CD14-positive monocyte (primary cell): ENCODE measurements at regions not wholly inside any gene's neighbourhood (a gene's known extent, or its start where the extent isn't known, plus 50 kb on each side); places are given as distances from the start of the nearest gene placed in this dataset.

ENCODE experiments used
- DNase-seq, 3 donors: peaks; one replicate each; pipeline ENCODE4 v3.0.0-alpha.2; 2011 to 2022
- H2AFZ ChIP-seq: 2 replicates; pipeline ENCODE4 v1.6.0; 2012; ENCODE audit warnings: mild to moderate bottlenecking, low read depth, low read length, inconsistent platforms; ENCODE audit not compliant: insufficient read depth, poor library complexity, severe bottlenecking
- H3K27ac ChIP-seq, 2 donors: 1 replicate in 1 of 2; 2 replicates in 1 of 2; pipeline ENCODE4 v1.5.1; 2012 to 2013; ENCODE audit warnings: low read length in 2 of 2, control low read depth in 1 of 2, inconsistent platforms in 1 of 2, low read depth in 1 of 2, mild to moderate bottlenecking in 1 of 2
- H3K27me3 ChIP-seq, 2 donors: one replicate each; pipeline versions ENCODE4 v1.6.0 to v1.6.1; 2011 to 2013; ENCODE audit warnings: low read length in 2 of 2; ENCODE audit not compliant: control insufficient read depth in 2 of 2, insufficient read depth in 2 of 2
- H3K36me3 ChIP-seq, 2 donors: replicated peaks in 1 of 2; 1 replicate in 1 of 2; 2 replicates in 1 of 2; pipeline versions ENCODE4 v1.5.1 to v1.6.1; 2012 to 2013; ENCODE audit warnings: low read length in 2 of 2, control low read depth in 1 of 2, inconsistent platforms in 1 of 2, mild to moderate bottlenecking in 1 of 2; ENCODE audit not compliant: insufficient read depth in 2 of 2, control insufficient read depth in 1 of 2
- H3K4me1 ChIP-seq, 2 donors: 1 replicate in 1 of 2; 2 replicates in 1 of 2; pipeline versions ENCODE4 v1.5.1 to v1.6.1; 2012 to 2013; ENCODE audit warnings: low read length in 2 of 2, control low read depth in 1 of 2, inconsistent platforms in 1 of 2, mild to moderate bottlenecking in 1 of 2, moderate library complexity in 1 of 2; ENCODE audit not compliant: insufficient read depth in 2 of 2, control insufficient read depth in 1 of 2
- H3K4me2 ChIP-seq: replicated peaks from 2 replicates; pipeline ENCODE3; 2012; ENCODE audit warnings: low read length, moderate library complexity, mild to moderate bottlenecking; ENCODE audit not compliant: poor library complexity, severe bottlenecking; ENCODE audit errors: extremely low read depth
- H3K4me3 ChIP-seq, 3 experiments: fragments of 200-600 bp in 1 of 3; sonication (generic) in 1 of 3; replicated peaks in 1 of 3; 1 replicate in 2 of 3; 2 replicates in 1 of 3; pipeline ENCODE4 v1.5.1; 2011 to 2013; ENCODE audit warnings: low read length in 3 of 3, mild to moderate bottlenecking in 3 of 3, control low read depth in 2 of 3, low read depth in 2 of 3, inconsistent platforms in 1 of 3, moderate library complexity in 1 of 3
- H3K79me2 ChIP-seq: 2 replicates; pipeline ENCODE4 v1.6.0; 2012; ENCODE audit warnings: mild to moderate bottlenecking, control low read depth, inconsistent platforms, low read length, moderate library complexity; ENCODE audit not compliant: insufficient read depth
- H3K9ac ChIP-seq: 2 replicates; pipeline ENCODE4 v1.6.0; 2017; ENCODE audit warnings: low read length, mild to moderate bottlenecking; ENCODE audit not compliant: insufficient read depth, poor library complexity, severe bottlenecking
- H3K9me3 ChIP-seq, 2 donors: replicated peaks in 1 of 2; 1 replicate in 1 of 2; 2 replicates in 1 of 2; pipeline versions ENCODE4 v1.5.1 to v1.6.1; 2012 to 2013; ENCODE audit warnings: low read length in 2 of 2, control low read depth in 1 of 2; ENCODE audit not compliant: control insufficient read depth in 1 of 2, insufficient read depth in 1 of 2
- H4K20me1 ChIP-seq: 2 replicates; pipeline ENCODE4 v1.6.0; 2012; ENCODE audit warnings: mild to moderate bottlenecking, low read length, control low read depth, moderate library complexity; ENCODE audit not compliant: insufficient read depth
- H3K27ac Mint-ChIP-seq, 7 donors: one replicate each; pipeline ENCODE4 v1.8.0; 2020; ENCODE audit warnings: mild to moderate bottlenecking in 7 of 7, mixed read lengths in 7 of 7, moderate library complexity in 6 of 7, inconsistent platforms in 2 of 7
- H3K27me3 Mint-ChIP-seq, 3 donors: one replicate each; pipeline ENCODE4 v1.8.0; 2021 to 2022; ENCODE audit warnings: low read depth in 3 of 3, mild to moderate bottlenecking in 3 of 3, mixed read lengths in 3 of 3, moderate library complexity in 3 of 3, inconsistent platforms in 1 of 3
- H3K36me3 Mint-ChIP-seq, 2 donors: one replicate each; pipeline ENCODE4 v1.8.0; 2020; ENCODE audit warnings: mixed read lengths in 2 of 2, inconsistent platforms in 1 of 2, mild to moderate bottlenecking in 1 of 2
- H3K4me1 Mint-ChIP-seq: one replicate; pipeline ENCODE4 v1.8.0; 2020; ENCODE audit warnings: mild to moderate bottlenecking, mixed read lengths
- H3K4me3 Mint-ChIP-seq, 2 donors: one replicate each; pipeline ENCODE4 v1.8.0; 2020; ENCODE audit warnings: mild to moderate bottlenecking in 2 of 2, mixed read lengths in 2 of 2, moderate library complexity in 1 of 2
- H3K9me3 Mint-ChIP-seq, 7 donors: one replicate each; pipeline ENCODE4 v1.8.0; 2020 to 2022; ENCODE audit warnings: mixed read lengths in 7 of 7, mild to moderate bottlenecking in 6 of 7, moderate library complexity in 6 of 7, inconsistent platforms in 2 of 7
- WGBS: methylation state at CpG from one replicate; pipeline ENCODE4 v1.1.5; 2013; ENCODE audit warnings: missing lambda C conversion rate; ENCODE audit not compliant: insufficient coverage; 5-methylcytosine and 5-hydroxymethylcytosine counted together
- intact Hi-C, 2 donors: fragments of 100-400 bp; cut with micrococcal nuclease; formaldehyde crosslinking; loops; one replicate each; pipeline versions ENCODE4 v1.15.0 to v1.15.1; 2023
- TF ChIP-seq, protein P1 (sequence below): fragments of 200-600 bp; IDR thresholded peaks from one replicate; pipeline ENCODE4 v1.8.0; 2022; ENCODE audit warnings: antibody characterized with exemption, mild to moderate bottlenecking

- Histone ChIP-seq H3K79me2 (no peaks in the 10 kb centered on the region), H2AFZ (no peak overlapping the region), H3K9me3 (no peaks in the 10 kb centered on the region), H3K4me3 (no peak overlapping the region), H3K4me1 (no peaks in the 10 kb centered on the region), H3K27me3 (no peaks in the 10 kb centered on the region), H3K27ac (no peak overlapping the region), H3K4me2 (no peak overlapping the region), H4K20me1 (no peaks in the 10 kb centered on the region), H3K36me3 (no peaks in the 10 kb centered on the region), H3K9ac (no peak overlapping the region)
- intact Hi-C loops = no loop called here
- H3K4me3 Mint-ChIP-seq = no peak overlapping the region
- no peaks in the 10 kb centered on the region for H3K4me1 Mint-ChIP-seq
- H3K36me3 Mint-ChIP-seq = no peaks in the 10 kb centered on the region
- TF ChIP-seq, protein P1, sequence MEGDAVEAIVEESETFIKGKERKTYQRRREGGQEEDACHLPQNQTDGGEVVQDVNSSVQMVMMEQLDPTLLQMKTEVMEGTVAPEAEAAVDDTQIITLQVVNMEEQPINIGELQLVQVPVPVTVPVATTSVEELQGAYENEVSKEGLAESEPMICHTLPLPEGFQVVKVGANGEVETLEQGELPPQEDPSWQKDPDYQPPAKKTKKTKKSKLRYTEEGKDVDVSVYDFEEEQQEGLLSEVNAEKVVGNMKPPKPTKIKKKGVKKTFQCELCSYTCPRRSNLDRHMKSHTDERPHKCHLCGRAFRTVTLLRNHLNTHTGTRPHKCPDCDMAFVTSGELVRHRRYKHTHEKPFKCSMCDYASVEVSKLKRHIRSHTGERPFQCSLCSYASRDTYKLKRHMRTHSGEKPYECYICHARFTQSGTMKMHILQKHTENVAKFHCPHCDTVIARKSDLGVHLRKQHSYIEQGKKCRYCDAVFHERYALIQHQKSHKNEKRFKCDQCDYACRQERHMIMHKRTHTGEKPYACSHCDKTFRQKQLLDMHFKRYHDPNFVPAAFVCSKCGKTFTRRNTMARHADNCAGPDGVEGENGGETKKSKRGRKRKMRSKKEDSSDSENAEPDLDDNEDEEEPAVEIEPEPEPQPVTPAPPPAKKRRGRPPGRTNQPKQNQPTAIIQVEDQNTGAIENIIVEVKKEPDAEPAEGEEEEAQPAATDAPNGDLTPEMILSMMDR = no peak
- WGBS = no CpG with 5 or more reads among the region's 1 CpG
- DNase-seq = no peak
- no peak overlapping the region for H3K27ac Mint-ChIP-seq
- H3K9me3 Mint-ChIP-seq = peaks cover 0 to 8% (median 3%) of the 10 kb centered on the region in 7 donors
- H3K27me3 Mint-ChIP-seq = peaks cover 0 to 2% (median 0%) of the 10 kb centered on the region in 3 donors
Measured at GRCh38 chr2:183948861-183949260, 649.5 kb upstream of the ZNF804A start.

- Histone ChIP-seq H4K20me1 (no peaks in the 10 kb centered on the region), H2AFZ (no peak overlapping the region), H3K4me1 (no peaks in the 10 kb centered on the region), H3K4me2 (no peak overlapping the region), H3K27me3 (no peaks in the 10 kb centered on the region), H3K9me3 (no peaks in the 10 kb centered on the region), H3K27ac (no peak overlapping the region), H3K4me3 (no peak overlapping the region), H3K36me3 (no peaks in the 10 kb centered on the region), H3K79me2 (no peaks in the 10 kb centered on the region), H3K9ac (no peak overlapping the region)
- peaks cover 0 to 2% (median 0%) of the 10 kb centered on the region in 3 donors for H3K27me3 Mint-ChIP-seq
- peaks cover 0 to 8% (median 2%) of the 10 kb centered on the region in 7 donors for H3K9me3 Mint-ChIP-seq
- TF ChIP-seq, protein P1 = no peak
- no CpG with 5 or more reads among the region's 1 CpG for WGBS
- intact Hi-C loops = no loop called here
- no peaks in the 10 kb centered on the region for H3K4me1 Mint-ChIP-seq
- no peak for DNase-seq
- no peak overlapping the region for H3K4me3 Mint-ChIP-seq
- H3K27ac Mint-ChIP-seq = no peak overlapping the region
- no peaks in the 10 kb centered on the region for H3K36me3 Mint-ChIP-seq
Measured at GRCh38 chr2:183950673-183951072, 647.7 kb upstream of the ZNF804A start.
